ENCODE measurements at regions not wholly inside any gene's neighbourhood (a gene's known extent, or its start where the extent isn't known, plus 50 kb on each side); places are given as distances from the start of the nearest gene placed in this dataset.

GRCh38 chr1:19557609-19558051 lies 72.3 kb upstream of the CAPZB start:
- TF ChIP-seq POLR2AphosphoS5 (IDR thresholded peaks at IDR 0.05): no peak
- no peak for TF ChIP-seq CTCF (IDR thresholded peaks at IDR 0.05)
- no peak for TF ChIP-seq POLR2A (IDR thresholded peaks at IDR 0.05)
